Body of pancreas (tissue), 4 donors: ENCODE measurements at regions not wholly inside any gene's neighbourhood (a gene's known extent, or its start where the extent isn't known, plus 50 kb on each side); places are given as distances from the start of the nearest gene placed in this dataset.

Experiments
- POLR2A ChIP-seq, 3 donors: fragments of 450-650 bp; IDR thresholded peaks; one replicate each; pipeline ENCODE4 v1.6.1; 2016; ENCODE audit warnings: antibody characterized with exemption in 3 of 3, mild to moderate bottlenecking in 2 of 3
- TF ChIP-seq, protein P1 (sequence below), 7 experiments: fragments of 450-650 bp in 4 of 7; fragments of 200-600 bp in 3 of 7; sonication (generic) in 3 of 7; IDR thresholded peaks; one replicate each; pipeline ENCODE4 v1.5.1; 2016 to 2019; ENCODE audit warnings: antibody characterized with exemption in 7 of 7

DNA sequence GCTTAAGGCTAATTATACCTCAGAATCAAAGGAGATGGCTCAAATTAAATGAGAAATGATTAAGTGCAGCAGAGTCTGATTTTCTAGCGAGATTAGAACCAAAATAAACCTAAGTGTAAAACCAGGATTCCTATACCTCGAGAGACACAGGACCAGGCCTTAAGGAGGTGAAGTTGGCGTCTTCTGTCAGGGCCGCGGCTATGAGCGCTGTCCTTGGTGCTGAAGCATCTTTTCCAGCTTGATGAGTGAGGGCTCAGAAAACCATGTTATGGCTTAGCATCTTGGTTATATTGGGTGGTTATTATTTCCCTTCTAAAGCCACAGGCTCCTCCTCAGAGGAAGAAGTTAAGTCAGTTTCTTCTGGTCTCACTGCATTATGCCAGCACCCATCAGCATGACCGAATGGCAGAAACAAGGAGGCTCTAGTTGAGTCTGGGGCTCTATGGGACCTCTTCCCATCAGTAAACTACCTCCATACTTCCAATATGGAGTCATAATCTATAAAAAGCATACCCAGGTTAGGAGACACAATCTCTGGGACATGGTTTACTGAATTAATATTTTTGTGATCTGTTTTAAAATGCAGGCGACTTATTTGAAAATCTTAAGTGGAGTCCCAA lies 120.1 kb upstream of the NMNAT3 start:
- TF ChIP-seq, protein P1, sequence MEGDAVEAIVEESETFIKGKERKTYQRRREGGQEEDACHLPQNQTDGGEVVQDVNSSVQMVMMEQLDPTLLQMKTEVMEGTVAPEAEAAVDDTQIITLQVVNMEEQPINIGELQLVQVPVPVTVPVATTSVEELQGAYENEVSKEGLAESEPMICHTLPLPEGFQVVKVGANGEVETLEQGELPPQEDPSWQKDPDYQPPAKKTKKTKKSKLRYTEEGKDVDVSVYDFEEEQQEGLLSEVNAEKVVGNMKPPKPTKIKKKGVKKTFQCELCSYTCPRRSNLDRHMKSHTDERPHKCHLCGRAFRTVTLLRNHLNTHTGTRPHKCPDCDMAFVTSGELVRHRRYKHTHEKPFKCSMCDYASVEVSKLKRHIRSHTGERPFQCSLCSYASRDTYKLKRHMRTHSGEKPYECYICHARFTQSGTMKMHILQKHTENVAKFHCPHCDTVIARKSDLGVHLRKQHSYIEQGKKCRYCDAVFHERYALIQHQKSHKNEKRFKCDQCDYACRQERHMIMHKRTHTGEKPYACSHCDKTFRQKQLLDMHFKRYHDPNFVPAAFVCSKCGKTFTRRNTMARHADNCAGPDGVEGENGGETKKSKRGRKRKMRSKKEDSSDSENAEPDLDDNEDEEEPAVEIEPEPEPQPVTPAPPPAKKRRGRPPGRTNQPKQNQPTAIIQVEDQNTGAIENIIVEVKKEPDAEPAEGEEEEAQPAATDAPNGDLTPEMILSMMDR (IDR thresholded peaks at IDR 0.05) = no peak
- TF ChIP-seq POLR2A (IDR thresholded peaks at IDR 0.05) = no peak
